Renal cortex interstitium (tissue), 11 donors: ENCODE measurements at regions not wholly inside any gene's neighbourhood (a gene's known extent, or its start where the extent isn't known, plus 50 kb on each side); places are given as distances from the start of the nearest gene placed in this dataset.
"Not testable (repeated sequence)": the region's sequence is repeated elsewhere in the genome, so short reads cannot be mapped to it uniquely, and the experiment has no call there.

Source experiments
- DNase-seq, 11 donors: peaks; one replicate each; pipeline ENCODE4 v3.0.0-alpha.2; 2013; ENCODE audit warnings: low read depth in 9 of 11, low spot score in 4 of 11; ENCODE audit errors: extremely low read depth in 1 of 11

DNA sequence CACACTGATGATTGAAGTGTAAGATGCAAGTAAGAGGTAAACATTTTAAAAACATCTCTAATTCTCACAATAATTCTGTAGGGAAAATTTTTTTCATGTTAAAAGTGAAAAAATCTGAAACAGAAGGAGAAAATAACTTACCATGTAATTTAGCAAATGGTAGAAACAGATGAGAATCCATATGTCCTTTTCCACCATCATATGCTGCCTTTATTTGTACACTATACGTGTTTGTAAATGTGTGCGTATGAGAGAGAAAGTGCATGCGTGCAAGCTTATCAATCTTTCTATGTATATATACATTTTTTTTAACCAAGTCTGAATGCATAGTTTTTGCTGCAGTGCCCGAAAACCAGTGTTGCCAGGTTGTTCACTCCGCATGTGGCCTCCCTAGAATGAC, 186.7 kb downstream of the IZUMO3 start:
- no peak for DNase-seq

DNA sequence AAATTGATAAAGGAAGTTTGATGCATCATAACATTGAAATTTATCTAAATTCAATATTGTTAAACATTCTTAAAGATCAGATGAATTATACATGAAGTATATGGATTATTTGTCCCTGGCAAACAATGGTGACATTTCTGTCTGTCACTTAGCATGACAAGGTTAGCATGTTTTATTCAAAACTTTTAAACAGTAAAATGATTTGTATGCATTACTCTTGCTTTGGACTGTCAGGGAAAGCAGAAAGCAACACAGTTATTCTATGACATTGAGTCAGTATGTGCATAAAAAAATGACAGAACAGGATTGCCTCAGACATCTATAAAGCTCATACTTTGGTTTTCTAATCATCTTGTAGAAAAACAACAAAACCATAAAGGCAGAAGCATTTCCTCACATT, 193.7 kb downstream of the IZUMO3 start:
- no peak for DNase-seq

DNA sequence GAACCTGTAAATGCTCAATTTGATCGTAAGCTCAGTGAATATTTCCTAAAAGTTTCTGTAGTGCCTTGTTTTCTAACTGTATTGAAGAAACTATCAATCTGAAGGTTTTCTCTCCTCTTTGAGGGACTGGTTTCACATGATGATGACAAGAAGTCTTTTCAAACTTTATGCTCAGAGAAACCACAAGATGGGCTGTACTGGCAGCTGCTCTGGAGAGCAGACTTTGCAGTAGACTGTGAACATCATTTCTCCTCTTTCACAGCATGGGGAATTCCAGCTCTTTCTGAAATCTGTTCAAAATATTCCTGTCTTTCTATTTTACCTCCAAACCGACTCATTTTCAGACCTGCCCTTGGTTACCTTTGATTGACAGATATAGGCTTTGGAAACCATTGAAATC, 194.4 kb downstream of the IZUMO3 start:
- no peak for DNase-seq

DNA sequence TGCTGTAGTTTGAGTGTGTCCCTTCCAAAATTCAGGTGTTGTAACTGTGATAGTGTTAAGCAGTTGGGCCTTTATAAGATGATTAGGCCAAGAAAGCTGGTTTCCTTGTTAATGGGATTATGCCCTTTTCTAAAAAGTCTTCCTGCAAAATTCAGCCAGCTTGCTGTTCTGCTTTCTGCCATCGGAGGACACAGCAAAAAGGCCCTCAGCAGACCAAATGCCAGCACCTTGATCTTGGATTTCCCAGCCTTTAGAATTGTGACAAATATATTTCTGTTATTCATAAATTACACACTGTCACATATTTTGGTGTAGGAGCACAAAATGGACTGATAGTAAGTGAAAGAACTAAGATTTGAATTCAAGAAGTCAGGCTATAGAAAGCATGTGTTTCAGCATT, 203.2 kb downstream of the IZUMO3 start:
- DNase-seq, result no peak

DNA sequence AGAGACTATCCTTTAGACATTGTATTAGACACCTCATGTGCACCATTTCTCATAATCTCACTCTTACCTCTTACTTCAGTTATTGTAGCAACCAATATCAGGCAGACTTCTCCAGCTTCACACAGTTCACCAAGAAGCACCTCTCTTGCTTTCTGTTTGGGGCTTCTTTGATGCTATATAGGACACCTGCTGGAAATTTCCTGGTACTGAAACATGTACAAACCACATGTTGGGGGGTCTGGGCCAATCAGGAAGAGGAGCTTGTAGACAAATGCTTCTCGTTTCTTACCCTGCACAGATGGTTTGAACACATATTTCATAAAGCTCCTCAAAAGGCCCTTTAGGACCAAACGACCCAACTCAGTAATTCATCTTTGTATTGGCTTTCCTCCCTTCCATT, 212.1 kb downstream of the IZUMO3 start:
- DNase-seq, result no peak

DNA sequence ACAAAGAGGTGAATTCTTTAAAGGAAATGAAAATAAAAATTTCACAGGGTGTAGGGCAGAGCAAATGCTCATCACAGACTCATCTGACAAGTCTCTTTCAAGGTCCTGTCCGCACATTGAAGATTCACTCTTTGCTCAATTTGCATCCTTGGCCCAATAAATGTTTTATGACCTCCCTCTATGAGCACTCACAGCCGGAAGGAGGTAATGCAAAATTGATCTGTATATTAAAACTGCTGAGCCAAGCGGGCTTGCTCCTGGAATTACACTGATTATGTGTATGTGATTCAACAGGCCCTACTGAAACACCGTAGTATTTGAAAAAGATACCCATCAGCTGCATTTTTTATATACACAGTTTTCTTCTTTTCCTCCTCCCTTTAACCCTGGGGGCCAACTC, 246.8 kb downstream of the IZUMO3 start:
- DNase-seq, result no peak

DNA sequence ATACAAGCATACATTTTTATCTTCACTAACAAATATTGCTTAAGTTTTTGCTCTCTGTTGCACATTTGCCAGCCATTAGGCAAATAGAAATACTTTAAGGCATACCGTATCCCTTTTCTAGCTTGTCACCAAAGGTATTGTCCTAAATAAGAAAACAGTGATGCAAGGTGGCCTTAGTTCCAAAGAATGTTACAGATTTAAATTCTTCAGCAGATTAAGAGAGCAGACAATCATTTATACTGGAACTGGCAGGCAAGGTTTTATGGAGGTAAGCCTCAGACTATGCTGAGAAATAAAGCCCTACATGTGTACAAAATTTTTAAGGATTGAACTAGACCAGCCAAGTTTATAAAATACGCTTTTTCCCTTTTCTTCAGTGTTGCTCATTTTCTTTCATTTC, 247.8 kb downstream of the IZUMO3 start:
- DNase-seq, result no peak

DNA sequence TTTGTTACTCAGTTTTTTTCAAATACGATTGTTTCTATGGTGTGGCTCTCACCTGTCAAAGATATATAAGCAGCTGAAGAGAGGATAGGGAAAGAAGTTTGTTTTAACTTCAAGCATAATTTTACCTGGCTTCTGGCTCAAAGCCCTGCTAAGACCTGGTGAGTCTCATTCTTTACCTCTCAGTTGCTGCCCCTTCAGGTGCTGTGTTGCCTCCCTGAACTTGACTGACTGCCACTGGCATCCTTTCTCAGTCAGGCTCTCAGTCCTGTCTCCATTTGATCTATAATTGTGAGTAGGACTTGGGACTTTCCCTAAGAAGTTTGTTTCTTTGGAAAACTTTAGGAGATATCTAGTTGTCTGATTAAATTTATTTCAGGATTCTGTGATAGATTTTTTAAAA, 249.6 kb downstream of the IZUMO3 start:
- DNase-seq, result no peak

DNA sequence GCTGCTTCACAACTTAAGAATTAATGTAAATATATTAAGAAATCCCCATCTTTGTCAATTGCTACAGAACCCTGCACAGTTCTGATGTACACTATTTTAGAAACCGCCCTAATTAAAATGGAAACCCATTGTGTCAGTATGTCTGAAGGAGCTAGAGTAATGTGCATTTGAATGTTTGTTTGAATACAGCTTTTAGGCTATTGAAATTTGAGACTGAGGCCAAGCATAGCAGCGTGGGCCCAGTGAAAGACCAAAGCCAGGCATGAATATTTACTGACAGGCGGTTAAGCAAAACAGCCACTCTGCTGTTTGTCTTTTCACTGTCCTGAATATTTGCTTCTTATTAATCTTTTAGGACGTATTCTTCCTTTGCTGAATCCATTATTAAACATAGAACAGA, 252.3 kb downstream of the IZUMO3 start:
- no peak for DNase-seq

DNA sequence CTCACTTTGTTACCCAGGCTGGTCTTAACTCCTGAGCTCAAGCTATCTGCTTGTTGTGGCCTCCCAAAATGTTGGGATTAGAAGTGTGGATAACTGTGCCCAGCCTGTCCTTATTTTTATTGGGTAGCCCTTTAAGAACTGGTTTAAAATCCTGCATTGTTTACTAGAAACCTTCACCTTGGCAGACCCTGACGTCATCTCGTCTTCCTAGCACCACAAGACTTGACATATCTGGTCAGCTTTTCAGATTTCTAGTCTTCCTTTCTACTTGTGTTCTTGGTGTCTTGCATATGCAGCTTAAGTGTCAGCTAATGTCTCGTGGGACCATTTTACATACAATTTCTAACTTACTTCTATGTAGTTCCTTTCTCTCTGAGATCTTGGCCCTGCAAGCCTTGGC, 258.9 kb downstream of the IZUMO3 start:
- no peak for DNase-seq

DNA sequence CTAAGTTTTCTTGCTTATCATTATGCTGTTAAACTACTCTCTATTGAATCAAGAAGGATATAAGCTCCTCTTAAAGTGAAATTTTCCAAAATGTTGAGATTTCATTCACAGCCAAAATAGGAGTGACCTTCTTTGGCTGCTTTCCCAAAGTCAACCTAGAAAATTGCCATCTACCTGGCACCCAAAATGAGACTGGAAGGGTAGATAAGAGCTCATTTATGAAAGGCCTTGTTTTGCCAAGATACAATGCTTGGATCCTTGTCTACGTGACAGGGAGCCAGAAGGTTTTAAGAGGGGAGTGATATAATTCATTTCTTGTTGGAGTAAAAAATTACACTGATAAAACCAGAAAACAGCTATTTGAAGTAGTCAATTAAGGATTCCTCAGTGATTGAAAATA, 287.1 kb downstream of the IZUMO3 start:
- DNase-seq, result no peak

DNA sequence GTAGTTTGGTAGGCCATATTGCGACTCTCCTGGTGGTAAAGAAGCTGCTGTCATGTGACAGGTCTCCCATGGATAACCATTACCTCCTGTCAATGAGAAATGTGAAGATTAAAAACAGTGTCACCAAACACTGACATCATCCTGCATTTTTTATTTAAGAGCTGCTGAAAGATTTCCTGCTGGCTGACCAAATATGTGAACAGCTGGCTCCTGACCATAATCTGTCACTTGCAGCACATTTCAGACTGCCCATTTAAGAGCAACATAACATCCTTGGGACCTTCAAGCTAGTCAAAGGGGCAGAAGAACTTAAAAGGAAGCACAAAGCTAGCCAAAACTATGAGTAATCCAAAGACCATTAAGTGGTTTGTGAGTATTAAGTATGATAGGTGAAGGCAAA, 288.0 kb downstream of the IZUMO3 start:
- DNase-seq, result peak in 1 of 11 donors; percentile 6

DNA sequence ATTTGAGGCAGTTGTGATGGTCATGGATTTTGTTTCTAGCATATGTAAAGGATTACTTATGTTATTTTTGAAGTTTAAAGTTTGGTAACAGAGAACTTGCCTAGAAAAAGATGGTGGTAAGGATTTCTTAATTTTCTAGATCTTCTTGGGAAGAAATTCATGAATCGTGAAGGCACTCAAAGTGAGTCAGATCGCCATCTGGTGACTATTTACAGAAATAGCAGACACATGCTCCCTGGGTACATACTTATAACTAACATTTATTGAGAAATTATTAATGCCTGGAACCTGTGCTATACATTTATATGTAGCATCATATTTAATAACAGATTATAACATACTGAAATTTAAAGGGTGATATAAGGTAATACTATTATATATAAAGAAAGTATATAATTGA, 299.7 kb downstream of the IZUMO3 start:
- no peak for DNase-seq

DNA sequence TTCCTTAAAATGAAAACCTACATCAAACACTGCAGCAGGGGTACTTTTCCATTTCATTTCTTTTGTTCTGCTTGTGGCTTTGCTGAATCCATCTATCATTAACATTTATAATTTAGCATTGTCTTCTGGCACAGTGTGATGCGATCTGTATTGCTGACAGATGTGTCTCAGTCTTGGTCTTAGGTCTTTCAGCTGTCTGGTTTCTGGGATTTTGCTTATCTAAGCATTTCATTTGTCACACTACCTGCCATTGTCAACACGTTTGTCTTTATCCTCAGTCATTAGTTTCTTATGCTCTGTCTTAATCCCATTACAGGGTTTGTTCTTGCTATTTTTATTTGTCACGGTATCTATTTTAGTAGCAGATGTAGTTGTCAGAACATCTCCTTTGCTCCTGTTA, 303.1 kb downstream of the IZUMO3 start:
- no peak for DNase-seq

DNA sequence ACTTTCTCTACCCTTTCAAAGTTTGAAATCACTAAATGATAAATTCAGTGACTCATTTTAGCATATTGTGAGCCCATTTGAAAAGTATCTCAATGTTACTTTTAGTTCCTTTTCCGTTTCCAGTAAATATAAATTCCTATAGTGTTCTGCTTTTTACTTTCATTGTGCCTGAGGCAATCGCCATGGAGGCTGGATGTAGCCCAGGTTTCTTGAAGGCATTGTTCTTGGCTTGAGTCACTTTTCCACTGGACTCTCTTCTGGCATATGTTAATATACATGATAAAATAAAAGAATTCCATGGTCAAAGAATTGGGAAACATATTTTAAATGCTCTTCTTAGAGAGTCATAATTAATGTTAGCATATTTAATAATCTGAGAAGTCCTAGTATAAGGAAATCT, 327.0 kb downstream of the IZUMO3 start:
- no peak for DNase-seq

DNA sequence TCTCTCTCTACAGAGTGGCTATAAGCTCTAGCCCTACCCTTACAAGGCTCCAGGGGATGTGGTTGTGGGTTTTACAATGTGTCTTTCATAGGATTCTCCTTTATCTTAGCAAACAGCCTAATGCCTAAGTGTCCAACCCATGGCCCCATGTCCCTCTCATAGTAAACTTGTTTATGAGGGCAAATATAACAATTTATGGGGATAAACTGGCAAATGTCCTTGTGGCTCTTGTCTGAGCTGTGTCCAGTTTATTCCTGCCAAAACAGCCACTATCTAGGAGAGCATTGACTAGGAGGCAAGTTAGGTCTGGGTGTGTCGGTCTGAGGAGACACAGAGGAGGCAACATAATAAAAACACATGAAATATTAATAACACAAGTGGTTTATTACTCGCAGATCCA, 335.1 kb downstream of the IZUMO3 start:
- no peak for DNase-seq

DNA sequence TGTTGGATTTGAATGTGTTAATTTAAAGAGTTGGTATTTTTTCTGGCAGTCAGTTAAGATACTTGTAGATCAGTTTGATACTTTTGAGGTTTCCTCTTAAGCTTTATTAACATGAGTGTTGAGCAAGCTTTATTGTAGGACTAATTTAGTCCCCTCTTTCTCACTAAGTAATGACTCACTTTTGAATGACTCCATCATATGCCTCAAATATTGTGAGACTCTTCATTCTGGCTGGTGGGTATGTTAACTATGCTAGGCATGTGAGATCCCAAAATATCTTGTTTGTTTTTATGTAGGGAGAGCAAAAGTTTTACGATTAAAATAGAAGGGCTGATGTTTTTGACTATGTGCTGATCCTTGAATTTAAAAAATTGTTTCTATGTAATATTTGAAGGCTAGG, 355.7 kb downstream of the IZUMO3 start:
- no peak for DNase-seq

DNA sequence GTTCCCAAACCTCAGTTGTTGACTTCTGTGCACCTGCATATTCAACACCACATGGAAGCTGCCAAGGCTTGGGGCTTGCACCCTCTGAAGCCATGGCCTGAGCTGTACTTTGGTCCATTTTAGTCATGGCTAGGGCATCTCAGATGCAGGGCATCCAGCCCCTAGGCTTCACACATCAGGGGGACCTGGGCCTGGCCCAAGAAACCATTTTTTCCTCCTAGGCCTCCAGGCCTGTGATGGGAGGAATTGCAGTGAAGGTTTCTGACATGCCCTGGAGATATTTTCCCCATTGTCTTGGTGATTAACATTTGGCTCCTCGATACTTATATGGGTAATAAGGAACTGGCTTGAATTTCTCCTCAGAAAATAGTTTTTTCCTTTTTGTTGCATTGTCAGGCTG, 354.5 kb upstream of the ELAVL2 start:
- DNase-seq, result not testable (repeated sequence)

DNA sequence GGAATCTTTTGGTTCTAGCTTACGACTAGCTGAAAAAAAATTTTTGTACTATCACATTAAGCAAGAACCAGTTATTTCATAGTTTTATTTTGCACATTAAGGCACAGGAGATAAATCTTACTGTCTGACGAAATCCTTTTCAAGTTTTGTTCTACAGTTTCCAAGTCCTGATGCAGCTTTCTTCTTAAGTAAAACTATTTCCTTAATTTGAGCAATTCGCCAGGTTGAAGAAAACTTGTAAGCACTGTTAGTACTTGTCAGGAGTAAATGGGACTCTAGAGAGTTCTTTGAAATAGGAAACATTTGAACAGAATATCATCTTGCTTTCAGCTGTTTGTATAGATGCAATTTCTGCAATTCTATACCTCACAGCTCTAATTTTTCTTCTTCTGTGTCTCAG, 318.8 kb upstream of the ELAVL2 start:
- DNase-seq, result no peak

DNA sequence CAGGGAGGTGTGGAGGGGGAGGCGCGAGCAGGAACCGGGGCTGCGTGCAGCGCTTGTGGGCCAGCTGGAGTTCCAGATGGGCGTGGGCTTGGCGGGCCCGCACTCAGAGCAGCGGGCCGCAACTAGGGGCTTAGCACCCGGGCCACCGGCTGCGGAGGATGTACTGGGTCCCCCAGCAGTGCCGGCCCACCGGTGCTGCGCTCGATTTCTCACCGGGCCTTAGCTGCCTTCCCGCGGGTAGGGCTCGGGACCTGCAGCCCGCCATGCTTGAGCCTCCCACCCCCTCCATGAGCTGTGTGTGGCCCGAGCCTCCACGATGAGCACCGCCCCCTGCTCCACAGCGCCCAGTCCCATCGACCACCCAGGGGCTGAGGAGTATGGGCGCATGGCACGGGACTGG, 309.0 kb upstream of the ELAVL2 start:
- not testable (repeated sequence) for DNase-seq

DNA sequence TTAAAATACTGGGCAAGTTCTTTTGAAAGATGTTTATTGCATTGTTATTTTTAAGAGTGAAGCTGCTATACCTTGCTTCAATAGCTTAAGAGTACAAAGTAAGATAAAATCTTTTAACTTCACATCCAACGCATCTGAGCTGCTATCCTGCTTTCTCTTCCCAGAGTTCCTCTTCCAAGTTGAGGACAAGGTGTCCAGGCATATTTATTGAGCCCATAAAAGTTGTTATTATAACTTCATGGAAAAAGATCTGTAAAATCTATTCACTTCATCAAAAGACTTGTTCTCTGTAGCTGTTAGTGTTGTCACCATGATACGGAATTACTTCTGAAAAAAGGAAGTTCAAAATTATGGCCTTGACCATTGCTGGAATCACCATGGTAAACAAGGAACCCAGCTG, 306.2 kb upstream of the ELAVL2 start:
- no peak for DNase-seq

DNA sequence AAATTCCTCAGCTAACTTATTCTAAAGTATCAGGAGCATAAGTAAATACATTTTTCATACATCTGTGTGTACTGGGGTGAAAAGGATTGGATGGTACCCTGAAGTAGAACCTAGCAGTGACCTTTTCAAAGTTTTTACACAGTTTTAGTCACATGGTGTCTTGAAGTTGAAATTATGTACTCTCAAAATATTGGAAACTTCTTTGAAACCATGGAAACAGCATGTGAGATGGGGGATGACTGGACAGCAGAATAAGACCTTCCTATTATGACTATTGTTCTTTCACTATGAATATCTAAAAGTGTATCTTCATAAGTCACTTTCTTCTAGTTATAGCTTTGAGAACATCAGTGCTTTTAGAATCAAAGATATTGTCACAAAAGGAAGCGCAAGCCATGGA, 301.5 kb upstream of the ELAVL2 start:
- DNase-seq, result no peak
